PC-9 (cell line): ENCODE measurements at regions not wholly inside any gene's neighbourhood (a gene's known extent, or its start where the extent isn't known, plus 50 kb on each side); places are given as distances from the start of the nearest gene placed in this dataset.

Source experiments
- BruUV-seq: library from RNA; stranded (reverse); fragments of 400-500 nt; replicated peaks from 2 replicates; lab custom pipeline; 2021; lab: Mats Ljungman, UMichigan
- CTCF ChIA-PET: fragments of 300-600 bp; sonication (Branson Sonifier 250); formaldehyde crosslinking; loops from one replicate; lab custom pipeline; 2022; ENCODE audit warnings: antibody characterized with exemption; lab: Charles Lee
- POLR2A ChIA-PET: fragments of 300-600 bp; sonication (Branson Sonifier 250); formaldehyde crosslinking; loops from one replicate; lab custom pipeline; 2022; ENCODE audit warnings: antibody characterized with exemption; ENCODE audit not compliant: unreplicated experiment; lab: Charles Lee
- DNase-seq, 2 experiments: peaks; one replicate each; pipeline versions ENCODE4 v3.0.0 to v3.0.0-alpha.2; 2015 to 2022; ENCODE audit warnings: mixed read lengths in 1 of 2
- H2AFZ ChIP-seq: fragments of 200-600 bp; sonication (generic); 2 replicates; pipeline ENCODE4 v1.8.1; 2017; ENCODE audit warnings: antibody characterized with exemption
- H3F3A ChIP-seq: fragments of 200-600 bp; sonication (generic); 2 replicates; pipeline ENCODE4 v1.8.1; 2017; ENCODE audit warnings: antibody characterized with exemption, mild to moderate bottlenecking, low read depth; ENCODE audit not compliant: insufficient read depth
- H3K27ac ChIP-seq: fragments of 200-600 bp; sonication (generic); 2 replicates; pipeline ENCODE4 v1.6.1; 2016; ENCODE audit warnings: mixed run types
- H3K27me3 ChIP-seq: fragments of 200-600 bp; sonication (generic); 2 replicates; pipeline ENCODE4 v1.6.1; 2016; ENCODE audit warnings: low read depth, mixed run types; ENCODE audit not compliant: insufficient read depth
- H3K36me3 ChIP-seq: fragments of 200-600 bp; sonication (generic); 2 replicates; pipeline ENCODE4 v1.6.1; 2016; ENCODE audit warnings: low read depth, mixed run types
- H3K4me1 ChIP-seq: fragments of 200-600 bp; sonication (generic); replicated peaks from 2 replicates; pipeline ENCODE4 v1.6.1; 2016; ENCODE audit warnings: mixed run types; ENCODE audit not compliant: insufficient read depth
- H3K4me2 ChIP-seq: fragments of 200-600 bp; sonication (generic); 2 replicates; pipeline ENCODE4 v1.6.1; 2017; ENCODE audit warnings: mixed run types
- H3K4me3 ChIP-seq: fragments of 200-600 bp; sonication (generic); 2 replicates; pipeline ENCODE4 v1.6.1; 2016; ENCODE audit warnings: mixed run types
- H3K79me2 ChIP-seq: fragments of 200-600 bp; sonication (generic); 2 replicates; pipeline ENCODE4 v1.6.1; 2017; ENCODE audit warnings: low read depth, mixed run types
- H3K9me2 ChIP-seq: fragments of 200-600 bp; sonication (generic); 2 replicates; pipeline ENCODE4 v1.8.1; 2017; ENCODE audit warnings: mild to moderate bottlenecking; ENCODE audit not compliant: insufficient read depth
- H3K9me3 ChIP-seq: fragments of 200-600 bp; sonication (generic); 2 replicates; pipeline ENCODE4 v1.8.1; 2016; ENCODE audit warnings: low read depth; ENCODE audit not compliant: insufficient read depth
- H4K20me1 ChIP-seq: fragments of 200-600 bp; sonication (generic); 2 replicates; pipeline ENCODE4 v1.8.1; 2017; ENCODE audit not compliant: insufficient read depth
- EZH2 ChIP-seq: fragments of 200-600 bp; sonication (generic); IDR thresholded peaks from 2 replicates; pipeline ENCODE4 v1.8.0; 2017; ENCODE audit warnings: antibody characterized with exemption, low read depth
- intact Hi-C: fragments of 100-400 bp; cut with micrococcal nuclease; formaldehyde crosslinking; loops from one replicate; pipeline ENCODE4 v1.10.0; 2022; ENCODE audit not compliant: unreplicated experiment
- TF ChIP-seq, protein P1 (sequence below): fragments of 200-600 bp; sonication (generic); conservative IDR thresholded peaks from 2 replicates; pipeline ENCODE4 v1.6.1; 2017; ENCODE audit warnings: mixed run types, antibody characterized with exemption, mild to moderate bottlenecking, moderate library complexity

DNA sequence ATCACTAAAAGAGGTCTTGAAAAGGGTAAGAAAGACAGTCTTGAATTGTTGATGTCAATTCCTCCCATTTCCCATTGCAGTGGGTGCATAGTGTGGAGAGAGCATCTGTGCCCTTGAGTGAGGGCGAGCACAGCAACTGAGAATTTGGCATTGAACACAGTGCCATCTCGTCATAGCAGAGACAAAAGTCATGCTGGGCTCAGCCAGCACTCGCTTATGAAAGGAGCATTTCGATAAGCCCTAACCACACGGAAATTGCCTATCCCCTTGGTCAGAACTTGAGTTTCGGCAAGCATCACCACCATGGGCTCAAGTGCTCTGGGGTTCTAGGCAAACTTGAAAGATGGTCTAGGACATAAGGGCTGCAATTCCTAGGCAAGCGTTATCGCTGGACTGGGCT lies 712.8 kb upstream of the CDH10 start:
- no peaks in the 10 kb centered on the region for H3K4me1 ChIP-seq
- ChIA-PET CTCF (no interaction called here), POLR2A (no interaction called here)
- no peaks in the 10 kb centered on the region for H3K79me2 ChIP-seq
- BruUV-seq = no TSS peak
- H3K27ac ChIP-seq = no peak overlapping the region
- intact Hi-C loops = no loop called here
- no peaks in the 10 kb centered on the region for H3K36me3 ChIP-seq
- no peaks in the 10 kb centered on the region for H3K27me3 ChIP-seq
- TF ChIP-seq, protein P1, sequence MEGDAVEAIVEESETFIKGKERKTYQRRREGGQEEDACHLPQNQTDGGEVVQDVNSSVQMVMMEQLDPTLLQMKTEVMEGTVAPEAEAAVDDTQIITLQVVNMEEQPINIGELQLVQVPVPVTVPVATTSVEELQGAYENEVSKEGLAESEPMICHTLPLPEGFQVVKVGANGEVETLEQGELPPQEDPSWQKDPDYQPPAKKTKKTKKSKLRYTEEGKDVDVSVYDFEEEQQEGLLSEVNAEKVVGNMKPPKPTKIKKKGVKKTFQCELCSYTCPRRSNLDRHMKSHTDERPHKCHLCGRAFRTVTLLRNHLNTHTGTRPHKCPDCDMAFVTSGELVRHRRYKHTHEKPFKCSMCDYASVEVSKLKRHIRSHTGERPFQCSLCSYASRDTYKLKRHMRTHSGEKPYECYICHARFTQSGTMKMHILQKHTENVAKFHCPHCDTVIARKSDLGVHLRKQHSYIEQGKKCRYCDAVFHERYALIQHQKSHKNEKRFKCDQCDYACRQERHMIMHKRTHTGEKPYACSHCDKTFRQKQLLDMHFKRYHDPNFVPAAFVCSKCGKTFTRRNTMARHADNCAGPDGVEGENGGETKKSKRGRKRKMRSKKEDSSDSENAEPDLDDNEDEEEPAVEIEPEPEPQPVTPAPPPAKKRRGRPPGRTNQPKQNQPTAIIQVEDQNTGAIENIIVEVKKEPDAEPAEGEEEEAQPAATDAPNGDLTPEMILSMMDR = no peak
- no peak for TF ChIP-seq EZH2
- H4K20me1 ChIP-seq = no peaks in the 10 kb centered on the region
- H3K9me3 ChIP-seq = no peaks in the 10 kb centered on the region; the same call in 1 of the 2 replicates
- H3K9me2 ChIP-seq = peaks cover 6% of the 10 kb centered on the region; the same call in 1 of the 2 replicates
- no peak overlapping the region for H3K4me2 ChIP-seq
- H3K4me3 ChIP-seq = no peak overlapping the region
- DNase-seq = no peak
- H3F3A ChIP-seq = no peaks in the 10 kb centered on the region
- H2AFZ ChIP-seq = no peak overlapping the region

DNA sequence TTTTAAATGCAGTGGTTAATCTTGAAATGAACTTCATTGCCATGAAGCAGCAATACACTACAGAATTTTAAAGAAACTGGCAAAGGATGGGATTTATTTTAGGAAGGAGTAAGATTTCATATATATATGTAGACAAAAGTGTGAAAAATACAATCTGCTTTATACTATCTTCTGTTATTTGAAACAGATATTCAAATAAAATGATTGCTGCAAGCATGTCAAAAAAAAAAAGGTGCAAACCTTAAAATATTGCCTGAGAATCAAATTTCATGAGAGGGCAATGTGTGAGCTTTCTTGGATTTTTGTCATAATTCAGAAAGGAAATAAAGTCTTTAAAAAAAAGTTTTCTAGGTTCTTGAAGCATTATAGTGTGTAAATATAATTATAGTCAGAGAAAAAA lies 705.0 kb upstream of the CDH10 start:
- no peaks in the 10 kb centered on the region for H3K79me2 ChIP-seq
- no peaks in the 10 kb centered on the region for H3K4me1 ChIP-seq
- intact Hi-C loops = no loop called here
- no peak overlapping the region for H3K27ac ChIP-seq
- no peaks in the 10 kb centered on the region for H3K9me2 ChIP-seq
- ChIA-PET CTCF (no interaction called here), POLR2A (no interaction called here)
- no peak for TF ChIP-seq EZH2
- TF ChIP-seq, protein P1 = no peak
- no peaks in the 10 kb centered on the region for H3K27me3 ChIP-seq
- no peak for DNase-seq
- BruUV-seq = no TSS peak
- H3K9me3 ChIP-seq = no peaks in the 10 kb centered on the region
- H3K36me3 ChIP-seq = no peaks in the 10 kb centered on the region
- no peak overlapping the region for H2AFZ ChIP-seq
- no peaks in the 10 kb centered on the region for H4K20me1 ChIP-seq
- no peaks in the 10 kb centered on the region for H3F3A ChIP-seq
- H3K4me2 ChIP-seq = no peak overlapping the region
- no peak overlapping the region for H3K4me3 ChIP-seq

DNA sequence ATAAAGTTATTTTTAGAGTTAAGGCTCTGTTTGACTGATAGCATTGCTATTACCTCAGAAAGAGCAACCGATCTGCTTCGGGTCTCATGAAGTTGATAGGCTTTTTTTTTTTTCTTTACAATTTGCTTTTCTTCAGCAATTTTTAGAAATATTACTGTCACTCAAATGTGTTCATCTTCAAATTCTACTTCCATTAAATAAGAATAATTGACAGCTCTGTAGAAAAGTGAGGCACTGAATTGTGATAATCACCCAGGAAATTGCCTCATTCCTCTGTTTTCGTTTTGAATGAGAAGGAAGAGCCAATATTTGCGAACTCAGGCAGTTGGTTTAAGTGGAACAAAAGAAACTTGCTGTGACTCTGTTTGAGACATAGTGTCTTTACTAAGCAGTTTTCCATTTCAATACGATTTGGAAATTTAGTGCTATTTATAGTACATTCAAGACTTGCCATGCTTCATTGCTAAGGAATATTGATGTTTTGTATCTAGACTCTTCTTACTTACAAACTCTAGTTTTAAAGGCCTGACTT lies 700.5 kb upstream of the CDH10 start:
- Histone ChIP-seq H3K4me2 (no peak overlapping the region), H3K9me3 (no peaks in the 10 kb centered on the region), H3K4me3 (no peak overlapping the region), H3K79me2 (no peaks in the 10 kb centered on the region), H3K9me2 (no peaks in the 10 kb centered on the region), H2AFZ (no peak overlapping the region), H3F3A (no peaks in the 10 kb centered on the region), H4K20me1 (no peaks in the 10 kb centered on the region), H3K27ac (no peak overlapping the region), H3K36me3 (no peaks in the 10 kb centered on the region), H3K27me3 (no peaks in the 10 kb centered on the region), H3K4me1 (no peaks in the 10 kb centered on the region)
- no TSS peak for BruUV-seq
- CTCF ChIA-PET = interaction anchor here (0.6 kb wide), 1 partner anchor 421 kb away, joined by 3 read pairs; no protein-coding TSS in a partner anchor
- POLR2A ChIA-PET = no interaction called here
- no peak for TF ChIP-seq EZH2
- TF ChIP-seq, protein P1 = no peak
- DNase-seq = no peak
- intact Hi-C loops = no loop called here
